Panc1 (cell line): ENCODE measurements at regions not wholly inside any gene's neighbourhood (a gene's known extent, or its start where the extent isn't known, plus 50 kb on each side); places are given as distances from the start of the nearest gene placed in this dataset.

Experiments
- CTCF ChIP-seq: fragments of 450-650 bp; IDR thresholded peaks from 2 replicates; pipeline ENCODE4 v1.5.1; 2017; ENCODE audit warnings: mild to moderate bottlenecking
- POLR2AphosphoS5 ChIP-seq: IDR thresholded peaks from 2 replicates; pipeline ENCODE4 v1.6.1; 2012; ENCODE audit warnings: mild to moderate bottlenecking, low read depth, low read length, moderate library complexity
- REST ChIP-seq, 2 experiments: IDR thresholded peaks; 2 replicates each; pipeline ENCODE4 v1.6.1; 2011 to 2012; ENCODE audit warnings: low read depth in 2 of 2, control low read depth in 1 of 2, low read length in 1 of 2, mild to moderate bottlenecking in 1 of 2, moderate library complexity in 1 of 2; ENCODE audit not compliant: insufficient read depth in 1 of 2
- SIN3A ChIP-seq: IDR thresholded peaks from 2 replicates; pipeline ENCODE4 v1.6.1; 2012; ENCODE audit warnings: low read depth, mild to moderate bottlenecking, low read length, moderate library complexity, borderline replicate concordance; ENCODE audit not compliant: insufficient read depth
- TCF7L2 ChIP-seq: IDR thresholded peaks from 2 replicates; pipeline ENCODE4 v1.6.1; 2011; ENCODE audit warnings: mild to moderate bottlenecking, low read depth, low read length, inconsistent platforms

GRCh38 chr18:78661316-78661715, 318.3 kb upstream of the SALL3 start:
- TF ChIP-seq POLR2AphosphoS5 = no peak
- TF ChIP-seq CTCF = no peak
- TF ChIP-seq REST (IDR thresholded peaks at IDR 0.05; ENCODE audit: insufficient read depth in 1 of 2, low read depth in 2 of 2, low read length in 1 of 2) = no peak
- no peak for TF ChIP-seq SIN3A
- no peak for TF ChIP-seq TCF7L2
